WTC11 (cell line): ENCODE measurements at regions not wholly inside any gene's neighbourhood (a gene's known extent, or its start where the extent isn't known, plus 50 kb on each side); places are given as distances from the start of the nearest gene placed in this dataset.

ENCODE experiments used
- CREB1 ChIP-seq: sonication (generic); formaldehyde crosslinking; IDR thresholded peaks from 2 replicates; pipeline ENCODE4 v1.8.0; 2023; ENCODE audit warnings: mild to moderate bottlenecking, missing genetic modification reagents
- E2F5 ChIP-seq: sonication (generic); formaldehyde crosslinking; IDR thresholded peaks from 2 replicates; pipeline ENCODE4 v1.8.1; 2022; ENCODE audit warnings: mild to moderate bottlenecking, moderate library complexity, missing genetic modification reagents
- EMX1 ChIP-seq: fragments of 250-450 bp; sonication (Bioruptor Pico); IDR thresholded peaks from 2 replicates; pipeline ENCODE4 v1.8.0; 2021; ENCODE audit warnings: mild to moderate bottlenecking
- GRHL2 ChIP-seq: fragments of 250-450 bp; sonication (Bioruptor Pico); IDR thresholded peaks from 2 replicates; pipeline ENCODE4 v1.8.0; 2022; ENCODE audit warnings: mild to moderate bottlenecking, moderate library complexity; ENCODE audit not compliant: insufficient replicate concordance, severe bottlenecking
- HMGXB4 ChIP-seq: sonication (generic); formaldehyde crosslinking; IDR thresholded peaks from 2 replicates; pipeline ENCODE4 v1.8.1; 2023; ENCODE audit warnings: mild to moderate bottlenecking, moderate library complexity, missing genetic modification reagents
- NR1H2 ChIP-seq: sonication (generic); formaldehyde crosslinking; IDR thresholded peaks from 2 replicates; pipeline ENCODE4 v1.9.0; 2021; ENCODE audit warnings: mild to moderate bottlenecking, moderate library complexity, missing genetic modification reagents
- NR3C1 ChIP-seq: sonication (generic); formaldehyde crosslinking; conservative IDR thresholded peaks from 2 replicates; pipeline ENCODE4 v1.8.1; 2023; ENCODE audit warnings: low read depth, mild to moderate bottlenecking, missing genetic modification reagents
- PRRX2 ChIP-seq: fragments of 250-450 bp; sonication (Bioruptor Pico); IDR thresholded peaks from 2 replicates; pipeline ENCODE4 v1.8.0; 2021; ENCODE audit warnings: mild to moderate bottlenecking
- TEAD1 ChIP-seq: sonication (generic); formaldehyde crosslinking; IDR thresholded peaks from 2 replicates; pipeline ENCODE4 v1.8.0; 2022; ENCODE audit warnings: mild to moderate bottlenecking, missing genetic modification reagents
- ZNF317 ChIP-seq: sonication (generic); formaldehyde crosslinking; IDR thresholded peaks from 2 replicates; pipeline ENCODE4 v1.8.1; 2023; ENCODE audit warnings: low read depth, mild to moderate bottlenecking, moderate library complexity, missing genetic modification reagents, borderline replicate concordance
- TF ChIP-seq, protein P1 (sequence below): sonication (generic); formaldehyde crosslinking; IDR thresholded peaks from 2 replicates; pipeline ENCODE4 v1.8.1; 2023; ENCODE audit warnings: mild to moderate bottlenecking, missing genetic modification reagents, moderate library complexity
- TF ChIP-seq, protein P2 (sequence below): sonication (generic); formaldehyde crosslinking; conservative IDR thresholded peaks from 2 replicates; pipeline ENCODE4 v1.8.1; 2022; ENCODE audit warnings: mild to moderate bottlenecking, missing genetic modification reagents
- TF ChIP-seq, protein P3 (sequence below): fragments of 200-600 bp; IDR thresholded peaks from 2 replicates; pipeline ENCODE4 v1.8.0; 2022; ENCODE audit warnings: antibody characterized with exemption

DNA sequence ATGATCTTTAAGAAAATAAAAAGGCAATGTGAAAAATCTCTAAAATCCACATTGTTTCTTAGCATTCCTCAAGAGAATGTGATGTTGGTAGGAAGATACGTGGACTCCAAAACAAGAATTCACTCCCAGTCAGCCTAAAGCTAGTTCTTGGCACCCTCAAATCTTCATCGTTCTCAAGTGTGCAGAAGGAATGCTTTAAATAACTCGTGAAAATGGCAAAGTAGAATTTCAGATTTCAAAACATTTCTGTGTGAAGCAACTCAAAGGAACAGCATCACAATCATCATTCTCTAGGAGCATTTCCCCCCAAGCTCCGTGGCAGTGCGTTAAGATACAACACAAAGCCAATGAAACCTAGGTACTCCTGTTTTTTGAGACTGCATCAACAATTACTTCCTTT is 185.1 kb upstream of the DMAC1 start:
- TF ChIP-seq ZNF317 (no peak), HMGXB4 (CRISPR knock-in tag) (no peak), PRRX2 (CRISPR knock-in tag) (no peak), NR3C1 (no peak), GRHL2 (CRISPR knock-in tag) (no peak), E2F5 (no peak), EMX1 (CRISPR knock-in tag) (no peak), TEAD1 (no peak), NR1H2 (CRISPR knock-in tag) (no peak), CREB1 (CRISPR knock-in tag) (no peak)
- TF ChIP-seq, protein P1, sequence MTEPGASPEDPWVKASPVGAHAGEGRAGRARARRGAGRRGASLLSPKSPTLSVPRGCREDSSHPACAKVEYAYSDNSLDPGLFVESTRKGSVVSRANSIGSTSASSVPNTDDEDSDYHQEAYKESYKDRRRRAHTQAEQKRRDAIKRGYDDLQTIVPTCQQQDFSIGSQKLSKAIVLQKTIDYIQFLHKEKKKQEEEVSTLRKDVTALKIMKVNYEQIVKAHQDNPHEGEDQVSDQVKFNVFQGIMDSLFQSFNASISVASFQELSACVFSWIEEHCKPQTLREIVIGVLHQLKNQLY (CRISPR knock-in tag): no peak
- TF ChIP-seq, protein P2, sequence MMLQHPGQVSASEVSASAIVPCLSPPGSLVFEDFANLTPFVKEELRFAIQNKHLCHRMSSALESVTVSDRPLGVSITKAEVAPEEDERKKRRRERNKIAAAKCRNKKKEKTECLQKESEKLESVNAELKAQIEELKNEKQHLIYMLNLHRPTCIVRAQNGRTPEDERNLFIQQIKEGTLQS (CRISPR knock-in tag): no peak
- TF ChIP-seq, protein P3, sequence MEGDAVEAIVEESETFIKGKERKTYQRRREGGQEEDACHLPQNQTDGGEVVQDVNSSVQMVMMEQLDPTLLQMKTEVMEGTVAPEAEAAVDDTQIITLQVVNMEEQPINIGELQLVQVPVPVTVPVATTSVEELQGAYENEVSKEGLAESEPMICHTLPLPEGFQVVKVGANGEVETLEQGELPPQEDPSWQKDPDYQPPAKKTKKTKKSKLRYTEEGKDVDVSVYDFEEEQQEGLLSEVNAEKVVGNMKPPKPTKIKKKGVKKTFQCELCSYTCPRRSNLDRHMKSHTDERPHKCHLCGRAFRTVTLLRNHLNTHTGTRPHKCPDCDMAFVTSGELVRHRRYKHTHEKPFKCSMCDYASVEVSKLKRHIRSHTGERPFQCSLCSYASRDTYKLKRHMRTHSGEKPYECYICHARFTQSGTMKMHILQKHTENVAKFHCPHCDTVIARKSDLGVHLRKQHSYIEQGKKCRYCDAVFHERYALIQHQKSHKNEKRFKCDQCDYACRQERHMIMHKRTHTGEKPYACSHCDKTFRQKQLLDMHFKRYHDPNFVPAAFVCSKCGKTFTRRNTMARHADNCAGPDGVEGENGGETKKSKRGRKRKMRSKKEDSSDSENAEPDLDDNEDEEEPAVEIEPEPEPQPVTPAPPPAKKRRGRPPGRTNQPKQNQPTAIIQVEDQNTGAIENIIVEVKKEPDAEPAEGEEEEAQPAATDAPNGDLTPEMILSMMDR: no peak
